ENCODE measurements at regions not wholly inside any gene's neighbourhood (a gene's known extent, or its start where the extent isn't known, plus 50 kb on each side); places are given as distances from the start of the nearest gene placed in this dataset.
"Not testable (repeated sequence)": the region's sequence is repeated elsewhere in the genome, so short reads cannot be mapped to it uniquely, and the experiment has no call there.

DNA sequence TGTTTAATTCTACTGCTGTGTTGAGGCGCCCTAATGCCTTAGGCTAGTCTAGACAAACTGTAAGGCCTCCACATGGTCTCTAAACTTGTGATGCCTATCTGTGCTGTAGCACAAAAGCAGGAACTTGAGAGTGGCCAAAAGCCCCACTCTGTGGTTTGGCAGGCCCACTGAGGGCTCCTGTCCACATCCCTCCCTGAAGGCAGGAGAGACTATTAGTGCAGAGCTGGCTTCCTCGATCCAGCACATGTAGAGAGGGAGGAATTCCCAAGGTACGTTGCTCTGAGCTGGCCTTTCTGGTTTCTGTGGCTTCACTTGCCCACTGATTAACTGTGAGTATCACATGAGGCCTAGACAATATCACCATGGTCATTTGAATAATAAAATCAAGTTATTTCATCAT is 90.6 kb downstream of the POLR2M start:
- TF ChIP-seq, protein P1, sequence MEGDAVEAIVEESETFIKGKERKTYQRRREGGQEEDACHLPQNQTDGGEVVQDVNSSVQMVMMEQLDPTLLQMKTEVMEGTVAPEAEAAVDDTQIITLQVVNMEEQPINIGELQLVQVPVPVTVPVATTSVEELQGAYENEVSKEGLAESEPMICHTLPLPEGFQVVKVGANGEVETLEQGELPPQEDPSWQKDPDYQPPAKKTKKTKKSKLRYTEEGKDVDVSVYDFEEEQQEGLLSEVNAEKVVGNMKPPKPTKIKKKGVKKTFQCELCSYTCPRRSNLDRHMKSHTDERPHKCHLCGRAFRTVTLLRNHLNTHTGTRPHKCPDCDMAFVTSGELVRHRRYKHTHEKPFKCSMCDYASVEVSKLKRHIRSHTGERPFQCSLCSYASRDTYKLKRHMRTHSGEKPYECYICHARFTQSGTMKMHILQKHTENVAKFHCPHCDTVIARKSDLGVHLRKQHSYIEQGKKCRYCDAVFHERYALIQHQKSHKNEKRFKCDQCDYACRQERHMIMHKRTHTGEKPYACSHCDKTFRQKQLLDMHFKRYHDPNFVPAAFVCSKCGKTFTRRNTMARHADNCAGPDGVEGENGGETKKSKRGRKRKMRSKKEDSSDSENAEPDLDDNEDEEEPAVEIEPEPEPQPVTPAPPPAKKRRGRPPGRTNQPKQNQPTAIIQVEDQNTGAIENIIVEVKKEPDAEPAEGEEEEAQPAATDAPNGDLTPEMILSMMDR (IDR thresholded peaks at IDR 0.05; ENCODE audit: unreplicated experiment), result no peak
- no peak for DNase-seq (ENCODE audit: low spot score, unreplicated experiment)
- Mint-ChIP-seq H3K9me3 (ENCODE audit: low read depth) (peaks cover 7% of the 10 kb centered on the region), H3K4me3 (ENCODE audit: low read depth) (no peak overlapping the region), H3K27ac (no peak overlapping the region), H3K4me1 (ENCODE audit: low read depth) (no peaks in the 10 kb centered on the region), H3K27me3 (peaks cover 13% of the 10 kb centered on the region), H3K36me3 (ENCODE audit: insufficient read depth) (no peaks in the 10 kb centered on the region)

DNA sequence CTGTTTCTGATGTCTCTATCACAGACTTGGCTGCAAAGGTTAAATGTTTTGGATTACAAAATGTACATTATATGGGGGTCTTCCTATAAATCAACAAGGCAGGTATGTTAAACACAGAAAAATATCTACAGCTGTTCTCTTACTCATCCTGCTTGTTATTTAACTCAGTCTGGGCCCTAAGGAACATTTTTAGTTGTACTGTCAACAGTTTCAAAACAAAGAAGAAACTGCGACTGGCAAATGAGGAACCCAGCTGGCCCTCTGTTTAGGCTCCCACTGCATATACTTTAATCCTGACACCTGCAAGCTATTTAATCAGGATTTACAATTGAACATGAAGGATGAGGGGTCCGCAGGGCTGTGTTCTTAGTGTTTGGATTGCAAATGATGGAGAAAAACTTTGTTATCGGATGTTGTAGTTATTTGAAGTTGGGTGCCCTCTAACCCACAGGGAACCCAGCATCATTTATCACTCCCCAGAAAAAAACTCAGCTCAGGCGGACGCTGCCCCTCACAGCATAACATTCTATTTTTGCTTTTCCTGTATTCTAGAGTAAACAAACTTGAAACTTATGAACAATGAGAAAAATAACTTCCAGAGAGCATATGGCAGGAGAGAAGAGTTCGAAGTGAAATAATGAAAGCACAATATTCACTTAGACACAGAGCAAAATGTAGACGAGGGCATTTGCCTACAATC is 91.2 kb downstream of the POLR2M start:
- peaks cover 13% of the 10 kb centered on the region for H3K27me3 Mint-ChIP-seq
- DNase-seq (ENCODE audit: low spot score, unreplicated experiment), result no peak
- no peak overlapping the region for H3K27ac Mint-ChIP-seq
- H3K36me3 Mint-ChIP-seq (ENCODE audit: insufficient read depth), result no peaks in the 10 kb centered on the region
- peaks cover 7% of the 10 kb centered on the region for H3K9me3 Mint-ChIP-seq (ENCODE audit: low read depth)
- no peaks in the 10 kb centered on the region for H3K4me1 Mint-ChIP-seq (ENCODE audit: low read depth)
- H3K4me3 Mint-ChIP-seq (ENCODE audit: low read depth), result no peak overlapping the region
- TF ChIP-seq, protein P1 (IDR thresholded peaks at IDR 0.05; ENCODE audit: unreplicated experiment), result no peak

DNA sequence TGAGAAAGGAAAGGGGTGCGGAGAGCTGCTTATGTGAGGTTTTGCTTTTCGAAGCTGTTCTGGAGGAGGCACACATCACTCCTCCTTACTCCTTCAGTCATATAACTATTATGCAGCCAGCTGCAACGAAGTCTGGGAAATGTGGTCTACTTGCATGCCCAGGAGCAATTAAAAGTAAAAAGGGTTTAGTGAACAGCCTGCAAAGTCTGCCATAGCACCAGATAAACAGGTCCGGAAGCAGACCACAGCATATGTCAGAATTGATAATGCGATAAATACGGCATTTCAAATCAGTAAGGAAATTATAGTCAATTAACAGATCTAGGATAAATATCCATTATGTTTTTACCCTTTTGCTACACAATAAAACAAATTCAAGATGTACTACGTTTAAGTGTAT is 99.5 kb downstream of the POLR2M start:
- Mint-ChIP-seq H3K4me1 (ENCODE audit: low read depth) (no peaks in the 10 kb centered on the region), H3K27me3 (no peaks in the 10 kb centered on the region), H3K9me3 (ENCODE audit: low read depth) (peaks cover 4% of the 10 kb centered on the region), H3K36me3 (ENCODE audit: insufficient read depth) (no peaks in the 10 kb centered on the region), H3K4me3 (ENCODE audit: low read depth) (no peak overlapping the region), H3K27ac (no peak overlapping the region)
- TF ChIP-seq, protein P1 (IDR thresholded peaks at IDR 0.05; ENCODE audit: unreplicated experiment), result no peak
- no peak for DNase-seq (ENCODE audit: low spot score, unreplicated experiment)

DNA sequence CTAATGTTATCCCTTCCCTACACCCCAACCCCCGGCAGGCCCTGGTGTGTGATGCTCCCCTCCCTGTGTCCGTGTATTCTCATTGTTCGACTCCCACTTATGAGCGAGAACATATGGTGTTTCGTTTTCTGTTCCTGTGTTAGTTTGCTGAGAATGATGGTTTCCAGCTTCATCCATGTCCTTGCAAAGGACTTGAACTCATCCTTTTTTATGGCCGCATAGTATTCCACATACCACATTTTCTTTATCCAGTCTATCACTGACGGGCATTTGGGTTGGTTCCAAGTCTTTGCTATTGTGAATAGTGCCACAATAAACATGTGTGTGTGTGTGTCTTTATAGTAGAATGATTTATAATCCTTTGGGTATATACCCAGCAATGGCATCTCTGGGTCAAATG is 102.8 kb downstream of the POLR2M start:
- not testable (repeated sequence) for H3K4me1 Mint-ChIP-seq (ENCODE audit: low read depth); H3K27ac Mint-ChIP-seq; DNase-seq (ENCODE audit: low spot score, unreplicated experiment); H3K4me3 Mint-ChIP-seq (ENCODE audit: low read depth); H3K9me3 Mint-ChIP-seq (ENCODE audit: low read depth); H3K27me3 Mint-ChIP-seq; H3K36me3 Mint-ChIP-seq (ENCODE audit: insufficient read depth)

DNA sequence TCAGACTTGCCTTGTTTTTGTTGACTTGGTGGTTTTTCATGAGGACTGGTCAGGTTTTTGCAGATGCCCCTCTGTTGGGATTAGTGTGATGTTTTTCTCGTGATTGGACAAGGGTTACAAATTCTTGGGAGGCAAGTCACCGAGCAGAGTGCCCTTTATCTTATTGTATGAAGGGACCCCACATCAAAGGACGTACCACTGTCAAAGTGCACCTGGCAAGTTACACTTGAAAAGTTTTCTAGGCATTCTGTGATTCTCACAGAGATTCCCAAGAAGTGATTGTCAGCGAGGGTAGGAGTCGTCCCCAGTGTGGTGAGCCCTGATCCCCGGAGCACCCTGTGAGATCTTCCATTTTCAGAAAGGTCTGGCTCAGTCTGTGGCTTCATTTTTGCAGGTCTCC is 110.1 kb downstream of the POLR2M start:
- Mint-ChIP-seq H3K9me3 (ENCODE audit: low read depth) (no peaks in the 10 kb centered on the region), H3K4me3 (ENCODE audit: low read depth) (no peak overlapping the region), H3K27me3 (peaks cover 15% of the 10 kb centered on the region), H3K27ac (no peak overlapping the region), H3K36me3 (ENCODE audit: insufficient read depth) (no peaks in the 10 kb centered on the region), H3K4me1 (ENCODE audit: low read depth) (peaks cover 3% of the 10 kb centered on the region)
- TF ChIP-seq, protein P1 (IDR thresholded peaks at IDR 0.05; ENCODE audit: unreplicated experiment), result no peak
- DNase-seq (ENCODE audit: low spot score, unreplicated experiment), result no peak

DNA sequence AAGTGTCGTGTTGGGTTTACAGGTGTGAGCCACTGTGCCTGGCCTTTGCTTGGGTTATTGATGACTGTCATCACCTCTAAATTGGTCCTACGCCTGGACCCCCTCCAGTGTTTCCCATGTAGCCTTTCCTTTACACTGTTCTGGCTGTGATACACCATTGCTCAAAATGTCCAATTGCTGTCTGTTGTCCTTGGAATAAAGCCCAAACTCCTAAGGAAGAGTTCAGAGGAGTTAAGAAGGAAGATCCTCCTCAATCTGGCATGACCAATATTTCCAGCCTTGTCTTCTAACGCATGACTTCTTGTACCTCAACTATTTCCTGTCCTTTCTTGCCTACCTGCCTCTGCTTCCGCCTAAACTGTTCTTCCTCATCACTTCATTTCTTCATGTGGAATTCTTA is 113.1 kb downstream of the POLR2M start:
- TF ChIP-seq, protein P1 (IDR thresholded peaks at IDR 0.05; ENCODE audit: unreplicated experiment), result no peak
- no peak for DNase-seq (ENCODE audit: low spot score, unreplicated experiment)
- Mint-ChIP-seq H3K4me1 (ENCODE audit: low read depth) (peaks cover 3% of the 10 kb centered on the region), H3K27me3 (peaks cover 15% of the 10 kb centered on the region), H3K27ac (no peak overlapping the region), H3K4me3 (ENCODE audit: low read depth) (no peak overlapping the region), H3K9me3 (ENCODE audit: low read depth) (no peaks in the 10 kb centered on the region), H3K36me3 (ENCODE audit: insufficient read depth) (no peaks in the 10 kb centered on the region)

Measured in progenitor cell of endocrine pancreas (in vitro differentiated cells).